Posterior vena cava (tissue), 2 donors: ENCODE measurements at regions not wholly inside any gene's neighbourhood (a gene's known extent, or its start where the extent isn't known, plus 50 kb on each side); places are given as distances from the start of the nearest gene placed in this dataset.
"Not testable (repeated sequence)": the region's sequence is repeated elsewhere in the genome, so short reads cannot be mapped to it uniquely, and the experiment has no call there.

Experiments
- DNase-seq: peaks from one replicate; pipeline ENCODE4 v3.0.0-alpha.2; 2020; ENCODE audit warnings: low spot score
- intact Hi-C, 2 donors: fragments of 100-400 bp; cut with DNase I; formaldehyde crosslinking; loops; one replicate each; pipeline versions ENCODE4 v1.14.1 to v1.14.2; 2022 to 2023
- donor health status: DM: yes; HTN: yes; CAD: no.
- donor health status: DM: yes; HTN: yes; CAD: no.

- DNase-seq, result no peak
- intact Hi-C loops, result no loop called here
Measured at GRCh38 chr13:80196756-80197155, 144.2 kb downstream of the SPRY2 start.

- no peak for DNase-seq
- intact Hi-C loops, result no loop called here
Measured at GRCh38 chr13:80195649-80196048, 145.3 kb downstream of the SPRY2 start.

- intact Hi-C loops, result no loop called here
- no peak for DNase-seq
Measured at GRCh38 chr13:80189889-80190597, 150.9 kb downstream of the SPRY2 start.

GRCh38 chr13:80180740-80181355 is 160.1 kb downstream of the SPRY2 start:
- intact Hi-C loops, result no loop called here
- no peak for DNase-seq

- no peak for DNase-seq
- intact Hi-C loops, result no loop called here
Measured at GRCh38 chr13:80177327-80177726, 163.6 kb downstream of the SPRY2 start.

GRCh38 chr13:80173224-80173623 is 167.7 kb downstream of the SPRY2 start:
- DNase-seq, result no peak
- intact Hi-C loops, result no loop called here

- intact Hi-C loops, result no loop called here
Measured at GRCh38 chr13:80171096-80171495, 169.8 kb downstream of the SPRY2 start.

GRCh38 chr13:80168089-80168850 is 172.7 kb downstream of the SPRY2 start:
- no peak for DNase-seq
- intact Hi-C loops, result no loop called here

More at GRCh38 chr13:80171096-80171495, 169.8 kb downstream of the SPRY2 start:
- no peak for DNase-seq

- intact Hi-C loops, result no loop called here
- no peak for DNase-seq
Measured at GRCh38 chr13:80166352-80166751, 174.6 kb downstream of the SPRY2 start.

GRCh38 chr13:80164462-80164861 is 176.5 kb downstream of the SPRY2 start:
- DNase-seq, result no peak
- intact Hi-C loops, result no loop called here

- DNase-seq, result no peak
- intact Hi-C loops, result no loop called here
Measured at GRCh38 chr13:80161896-80162295, 179.0 kb downstream of the SPRY2 start.

- no peak for DNase-seq
- intact Hi-C loops, result no loop called here
Measured at GRCh38 chr13:80161219-80161618, 179.7 kb downstream of the SPRY2 start.

GRCh38 chr13:80160110-80160509 is 180.8 kb downstream of the SPRY2 start:
- intact Hi-C loops, result no loop called here
- no peak for DNase-seq

- no peak for DNase-seq
- intact Hi-C loops, result no loop called here
Measured at GRCh38 chr13:80157261-80157932, 183.5 kb downstream of the SPRY2 start.

- DNase-seq, result not testable (repeated sequence)
Measured at GRCh38 chr13:80152142-80152541, 188.8 kb downstream of the SPRY2 start.

GRCh38 chr13:80151016-80151415 is 189.9 kb downstream of the SPRY2 start:
- intact Hi-C loops, result no loop called here
- DNase-seq, result no peak

More at GRCh38 chr13:80152142-80152541, 188.8 kb downstream of the SPRY2 start:
- intact Hi-C loops, result not testable (repeated sequence)

GRCh38 chr13:80149736-80150135 is 191.2 kb downstream of the SPRY2 start:
- DNase-seq, result no peak
- intact Hi-C loops, result no loop called here

- intact Hi-C loops, result no loop called here
- no peak for DNase-seq
Measured at GRCh38 chr13:80145171-80145690, 195.7 kb downstream of the SPRY2 start.

GRCh38 chr13:80144493-80144892 is 196.4 kb downstream of the SPRY2 start:
- intact Hi-C loops, result no loop called here
- no peak for DNase-seq
